Coronary artery (tissue), 2 donors: ENCODE measurements at regions not wholly inside any gene's neighbourhood (a gene's known extent, or its start where the extent isn't known, plus 50 kb on each side); places are given as distances from the start of the nearest gene placed in this dataset.

Experiments used
- DNase-seq: peaks from one replicate; pipeline ENCODE4 v3.0.0-alpha.2; 2017; ENCODE audit warnings: low spot score
- H3K27ac ChIP-seq, 2 donors: fragments of 200-600 bp; sonication (generic); one replicate each; pipeline ENCODE4 v1.5.1; 2016 to 2019
- H3K4me3 ChIP-seq: fragments of 200-600 bp; sonication (generic); 2 replicates; pipeline ENCODE4 v1.5.1; 2016; ENCODE audit warnings: mild to moderate bottlenecking, moderate library complexity
- CTCF ChIP-seq: fragments of 200-600 bp; sonication (generic); IDR thresholded peaks from one replicate; pipeline ENCODE4 v1.5.1; 2019; ENCODE audit warnings: antibody characterized with exemption

DNA sequence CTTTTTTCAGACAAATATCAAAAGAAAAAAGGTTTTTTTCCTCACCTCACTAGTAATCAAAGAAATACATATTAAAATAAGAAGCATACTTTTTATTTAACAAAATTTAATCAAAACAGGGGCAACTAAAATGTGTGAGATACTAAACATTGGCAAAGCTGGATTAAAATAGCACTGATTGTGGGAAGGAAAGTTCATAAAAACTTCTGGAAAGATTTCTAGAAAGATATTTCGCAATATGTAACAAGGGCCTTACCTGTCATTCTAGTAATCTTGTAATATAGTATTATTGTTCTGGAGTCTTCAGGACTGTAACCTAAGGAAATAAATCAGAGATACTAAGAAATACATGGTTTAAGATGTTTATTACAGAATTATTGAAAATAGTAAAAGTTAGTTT, 482.5 kb downstream of the SUCLA2 start:
- DNase-seq, result no peak
- no peak for TF ChIP-seq CTCF
- Histone ChIP-seq H3K4me3 (no peak overlapping the region), H3K27ac (no peak overlapping the region)

GRCh38 chr13:47511647-47512046, 489.4 kb downstream of the SUCLA2 start:
- Histone ChIP-seq H3K4me3 (no peak overlapping the region), H3K27ac (no peak overlapping the region)
- no peak for TF ChIP-seq CTCF
- no peak for DNase-seq

- no peak for DNase-seq
- no peak for TF ChIP-seq CTCF
- no peak overlapping the region for H3K27ac ChIP-seq
- H3K4me3 ChIP-seq, result no peak overlapping the region
These were observed 492.4 kb downstream of the SUCLA2 start for GRCh38 chr13:47508527-47509228.

GRCh38 chr13:47503475-47503874, 497.6 kb downstream of the SUCLA2 start:
- H3K4me3 ChIP-seq, result no peak overlapping the region
- no peak overlapping the region for H3K27ac ChIP-seq
- no peak for DNase-seq
- no peak for TF ChIP-seq CTCF

DNA sequence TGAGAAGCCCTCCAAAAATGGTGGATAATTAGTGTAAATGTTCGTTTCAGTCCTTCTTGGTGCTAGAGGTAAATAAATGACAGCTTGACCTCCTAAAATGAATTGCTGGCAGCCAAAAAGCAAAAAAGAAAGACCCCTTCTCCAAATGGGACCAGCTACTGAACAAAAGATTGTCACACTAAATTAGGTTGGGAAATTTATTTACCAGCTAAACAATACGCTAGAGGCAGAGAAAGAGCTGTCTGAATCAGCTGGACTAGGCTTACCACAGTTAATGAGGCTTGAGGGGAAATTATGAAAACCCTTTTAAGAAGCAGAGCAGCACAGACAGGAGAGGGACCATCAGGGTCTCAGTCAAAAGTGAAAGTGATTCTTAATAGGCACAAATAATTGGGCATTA, 498.9 kb downstream of the SUCLA2 start:
- Histone ChIP-seq H3K4me3 (no peak overlapping the region), H3K27ac (no peak overlapping the region)
- no peak for TF ChIP-seq CTCF
- no peak for DNase-seq

DNA sequence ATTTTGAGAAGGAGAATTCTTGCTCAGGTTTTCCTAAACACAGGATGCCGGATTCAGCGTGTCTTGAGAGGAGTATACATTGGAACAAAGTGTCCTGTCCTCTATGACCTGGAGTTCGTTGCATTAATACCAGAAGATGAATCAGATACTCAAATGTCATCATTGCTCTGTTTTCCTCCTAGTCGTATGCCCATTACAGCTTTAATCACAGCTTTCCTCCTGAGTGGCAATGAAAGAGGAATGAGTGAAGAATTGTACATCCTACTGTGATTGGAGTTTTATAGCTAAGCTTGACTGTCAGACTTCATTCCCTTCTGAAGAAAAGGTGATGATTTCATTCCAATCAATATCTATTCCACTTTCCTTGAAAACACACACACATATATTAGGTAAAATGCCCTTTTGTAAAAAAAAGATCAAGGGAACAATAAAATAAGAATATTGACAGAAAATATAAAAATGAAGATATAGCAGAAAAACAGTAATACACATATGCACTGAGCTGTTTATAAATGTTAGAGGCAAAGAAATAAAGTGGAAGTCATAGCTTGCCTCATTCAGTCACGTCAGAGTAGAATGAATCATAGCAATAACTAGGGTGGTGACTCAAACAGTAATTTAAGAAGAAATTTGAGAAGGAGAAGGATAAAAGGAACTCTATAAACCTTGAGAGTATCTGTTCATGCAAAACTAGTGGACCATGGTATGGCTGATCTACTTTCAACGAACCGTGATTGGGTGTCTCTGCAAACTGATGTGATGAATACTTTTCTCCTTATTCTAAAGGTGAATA, 501.5 kb downstream of the SUCLA2 start:
- peak overlapping the region in 1 of 2 donors; percentile 41 for H3K27ac ChIP-seq

More for the DNA sequence above, 501.5 kb downstream of the SUCLA2 start:
- peak overlapping the region; percentile 14 for H3K4me3 ChIP-seq
- no peak for TF ChIP-seq CTCF
- DNase-seq, result no peak
